Tongue (tissue), 1 donor: ENCODE measurements at regions not wholly inside any gene's neighbourhood (a gene's known extent, or its start where the extent isn't known, plus 50 kb on each side); places are given as distances from the start of the nearest gene placed in this dataset.
"Not testable (repeated sequence)": the region's sequence is repeated elsewhere in the genome, so short reads cannot be mapped to it uniquely, and the experiment has no call there.

ENCODE experiments used
- DNase-seq: peaks from one replicate; pipeline ENCODE4 v3.0.0-alpha.2; 2015

- DNase-seq: no peak
These were observed 57.5 kb upstream of the TRA2B start for GRCh38 chr3:185995352-185995751.

- DNase-seq: peak; percentile 29
These were observed 55.1 kb upstream of the TRA2B start for GRCh38 chr3:185992831-185993374.

GRCh38 chr3:185990995-185991394 lies 53.2 kb upstream of the TRA2B start:
- DNase-seq: not testable (repeated sequence)

- DNase-seq: no peak
These were observed 51.7 kb upstream of the TRA2B start for GRCh38 chr3:185989511-185989910.

- peak; percentile 40 for DNase-seq
These were observed 51.0 kb upstream of the TRA2B start for GRCh38 chr3:185988816-185989175.

- no peak for DNase-seq
These were observed 50.4 kb upstream of the TRA2B start for GRCh38 chr3:185988080-185988815.
